Motor neuron (in vitro differentiated cells): ENCODE measurements at regions not wholly inside any gene's neighbourhood (a gene's known extent, or its start where the extent isn't known, plus 50 kb on each side); places are given as distances from the start of the nearest gene placed in this dataset.

Experiments used
- ATAC-seq, 8 experiments: fragments of 200-7000 bp; cut with Tn5 transposase; replicated peaks in 6 of 8; 2 replicates each; pipeline ENCODE4 v1.8.0; 2021; ENCODE audit warnings: mild to moderate bottlenecking in 8 of 8, moderate library complexity in 8 of 8
- H3K27ac ChIP-seq, 2 donors: fragments of 250-450 bp; sonication (Bioruptor Pico); 2 replicates each; pipeline ENCODE4 v1.9.0; 2021; ENCODE audit warnings: antibody characterized with exemption in 2 of 2, mild to moderate bottlenecking in 2 of 2, moderate library complexity in 1 of 2
- H3K4me1 ChIP-seq, 2 donors: fragments of 250-450 bp; sonication (Bioruptor Pico); replicated peaks in 1 of 2; 2 replicates each; pipeline ENCODE4 v1.6.1; 2021; ENCODE audit warnings: antibody characterized with exemption in 2 of 2, mild to moderate bottlenecking in 2 of 2, moderate library complexity in 1 of 2
- H3K4me3 ChIP-seq, 5 donors: fragments of 250-450 bp; sonication (Bioruptor Pico); 2 replicates each; pipeline ENCODE4 v1.9.0; 2021; ENCODE audit warnings: antibody characterized with exemption in 5 of 5, mild to moderate bottlenecking in 5 of 5, moderate library complexity in 4 of 5
- WGBS, 10 experiments: fragments of 450-650 bp; shearing (Covaris generic); methylation state at CpG; one replicate each; pipeline ENCODE4 v1.0.0; 2022; 5-methylcytosine and 5-hydroxymethylcytosine counted together
- in situ Hi-C, 9 experiments: fragments of 400-800 bp; cut with MboI; loops; one replicate each; pipeline ENCODE4 v1.15.0; 2021; ENCODE audit warnings: low sequenced_read_pairs in 9 of 9, low pct_unique_long_range_greater_than_20kb in 2 of 9; ENCODE audit not compliant: unreplicated experiment in 9 of 9

DNA sequence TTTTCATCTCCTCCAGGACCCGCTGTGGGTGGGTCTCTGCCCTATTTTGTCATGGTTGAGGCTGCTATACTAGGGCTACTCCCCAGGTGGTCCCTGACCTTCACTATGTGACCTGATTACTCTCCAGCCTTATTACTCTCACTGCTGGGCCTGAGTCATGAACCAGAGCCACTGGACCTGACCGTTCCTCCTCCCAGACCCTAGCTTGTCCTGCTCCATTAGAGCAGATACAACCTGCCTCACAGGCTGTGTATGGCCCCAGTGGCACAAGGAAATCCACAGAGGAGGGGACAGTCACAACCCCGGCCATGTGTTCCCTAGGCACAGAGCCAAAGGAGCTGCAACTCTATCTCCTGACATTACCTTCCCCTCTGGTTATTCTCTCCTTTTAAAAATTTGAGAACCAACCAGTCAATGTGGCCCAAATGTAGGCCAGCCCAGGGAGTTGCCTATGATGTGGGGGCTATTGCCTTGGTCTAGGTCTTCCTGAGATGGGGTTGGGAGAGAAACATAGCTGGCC is 96.0 kb upstream of the FSTL4 start:
- Histone ChIP-seq H3K27ac (no peak overlapping the region), H3K4me1 (peaks cover 0 to 6% of the 10 kb centered on the region in 2 donors), H3K4me3 (no peak overlapping the region)
- peak in 1 of 8 experiments; percentile 25 for ATAC-seq
- WGBS, 10 experiments = 0 to 80% (median 70%) methylated on average over 1 to 2 of the region's 3 CpGs; no CpG with 5 or more reads in 4 of the 10 experiments
- in situ Hi-C loops = no loop called here

GRCh38 chr5:133707629-133708028 is 95.3 kb upstream of the FSTL4 start:
- no peak overlapping the region for H3K27ac ChIP-seq
- peaks cover 0 to 10% of the 10 kb centered on the region in 2 donors for H3K4me1 ChIP-seq
- in situ Hi-C loops = no loop called here
- no peak for ATAC-seq
- WGBS, 10 experiments = 0 to 60% methylated on average over 1 of the region's 2 CpGs; no CpG with 5 or more reads in 8 of the 10 experiments
- no peak overlapping the region for H3K4me3 ChIP-seq

GRCh38 chr5:133706506-133707430 is 94.4 kb upstream of the FSTL4 start:
- in situ Hi-C loops = no loop called here
- 8 to 82% (median 71%) methylated on average over 2 to 7 of the region's 10 CpGs; no CpG with 5 or more reads in 4 of the 10 experiments for WGBS, 10 experiments
- ATAC-seq = peak in 4 of 8 experiments; percentile 32 to 92 (median 82)

DNA sequence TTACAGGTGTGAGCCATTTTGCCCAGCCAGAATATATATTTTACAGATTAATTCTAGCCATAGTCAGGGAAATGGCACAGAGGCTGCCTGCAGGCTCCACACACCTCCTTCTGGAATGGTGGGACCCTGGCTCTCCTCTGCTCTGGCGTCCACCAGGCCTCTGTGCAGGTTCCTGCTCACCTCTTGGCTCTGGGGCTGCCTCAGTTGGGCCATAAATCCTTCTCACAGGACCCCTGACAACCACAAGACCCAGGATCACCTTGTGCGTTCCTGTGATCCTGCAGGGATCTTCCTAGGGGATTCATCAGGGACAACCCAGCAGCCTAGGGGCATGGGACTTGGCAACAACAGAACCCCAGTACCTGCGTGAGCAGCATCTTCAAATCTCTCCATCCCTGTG is 93.0 kb upstream of the FSTL4 start:
- H3K4me1 ChIP-seq = peaks cover 0 to 11% of the 10 kb centered on the region in 2 donors
- no peak overlapping the region for H3K4me3 ChIP-seq
- ATAC-seq = no peak
- in situ Hi-C loops = no loop called here
- H3K27ac ChIP-seq = no peak overlapping the region
- 14 to 100% (median 60%) methylated on average over 1 of the region's 3 CpGs; no CpG with 5 or more reads in 6 of the 10 experiments for WGBS, 10 experiments

More at GRCh38 chr5:133706506-133707430, 94.4 kb upstream of the FSTL4 start:
- Histone ChIP-seq H3K4me1 (peaks cover 0 to 11% of the 10 kb centered on the region in 2 donors), H3K27ac (no peak overlapping the region), H3K4me3 (no peak overlapping the region)

DNA sequence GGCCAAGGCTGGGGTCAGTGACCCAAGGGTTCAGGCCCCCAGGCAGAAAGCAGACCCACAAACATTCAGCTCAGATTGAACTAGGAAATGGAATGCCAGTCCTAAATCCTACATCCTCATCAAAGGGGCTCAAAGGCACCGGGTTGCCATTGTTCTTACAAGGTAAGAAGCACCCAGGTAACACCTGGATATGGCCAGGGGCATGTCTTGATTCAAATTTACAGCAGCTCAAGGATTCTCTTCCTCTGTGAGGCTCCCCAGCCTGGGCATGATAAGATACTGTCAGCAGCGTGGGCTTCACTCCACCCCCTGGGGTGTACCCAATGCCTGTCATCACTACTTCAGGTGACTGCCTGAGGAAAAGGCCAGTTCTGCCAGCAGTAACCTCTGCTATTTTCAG is 92.1 kb upstream of the FSTL4 start:
- in situ Hi-C loops = no loop called here
- ATAC-seq = no peak
- peaks cover 0 to 11% of the 10 kb centered on the region in 2 donors for H3K4me1 ChIP-seq
- H3K27ac ChIP-seq = no peak overlapping the region
- WGBS, 10 experiments = 20 to 100% (median 79%) methylated on average over 1 to 2 of the region's 2 CpGs; no CpG with 5 or more reads in 5 of the 10 experiments
- no peak overlapping the region for H3K4me3 ChIP-seq

GRCh38 chr5:133703935-133704334 is 91.6 kb upstream of the FSTL4 start:
- no peak overlapping the region for H3K27ac ChIP-seq

DNA sequence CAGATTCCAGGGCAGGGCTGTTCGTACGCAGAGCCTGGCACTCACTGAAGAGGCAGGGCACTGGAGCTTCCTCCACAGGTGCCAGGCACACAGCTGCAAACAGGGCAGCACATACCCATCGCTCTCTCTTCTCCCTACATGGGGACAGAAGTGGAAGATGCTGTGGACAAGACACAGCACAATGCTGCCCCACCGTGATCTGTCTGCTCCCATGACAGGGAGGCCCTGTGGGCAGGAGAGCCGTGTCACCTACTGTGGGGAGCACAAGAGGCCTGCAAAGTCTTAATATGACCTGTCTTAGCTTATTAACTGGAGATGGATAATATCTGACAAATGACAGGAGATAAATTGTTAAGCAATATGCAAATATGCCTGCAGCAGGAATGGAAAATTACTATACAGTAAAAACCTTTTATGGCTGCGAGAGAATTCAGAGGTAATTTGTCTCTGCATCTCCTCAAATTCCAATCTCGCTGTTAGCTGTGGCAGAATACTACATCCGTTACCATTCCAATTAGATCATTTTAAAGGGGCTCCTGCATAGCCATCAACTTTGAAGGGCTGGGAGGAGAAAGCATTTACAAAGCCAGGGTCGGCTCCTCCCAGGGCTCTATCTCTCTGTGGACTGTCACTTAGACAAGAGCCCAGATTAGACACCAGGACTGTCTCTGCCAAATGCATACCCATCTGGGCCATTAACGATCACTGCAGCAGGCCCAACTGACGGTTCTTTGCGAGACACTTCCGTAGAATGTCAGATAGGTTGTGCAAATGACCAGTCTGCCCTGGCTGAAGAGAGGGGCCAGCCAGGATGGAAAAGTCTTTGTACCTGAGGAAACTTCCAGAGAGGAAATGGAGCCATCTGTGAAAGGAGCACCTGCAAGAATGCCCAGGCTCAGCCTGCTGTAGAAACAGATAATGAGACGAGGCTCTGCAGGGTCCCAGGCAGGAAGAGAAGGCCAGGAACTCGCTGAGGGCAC is 90.7 kb upstream of the FSTL4 start:
- H3K4me1 ChIP-seq = peaks cover 0 to 7% of the 10 kb centered on the region in 2 donors
- 34 to 100% (median 65%) methylated on average over 1 to 6 of the region's 15 CpGs for WGBS, 10 experiments
- no peak overlapping the region for H3K4me3 ChIP-seq
- in situ Hi-C loops = no loop called here
- peak in 5 of 8 experiments; percentile 29 to 80 (median 45) for ATAC-seq
- H3K27ac ChIP-seq = no peak overlapping the region

More at GRCh38 chr5:133703935-133704334, 91.6 kb upstream of the FSTL4 start:
- no peak for ATAC-seq
- in situ Hi-C loops = no loop called here
- Histone ChIP-seq H3K4me3 (no peak overlapping the region), H3K4me1 (peaks cover 0 to 11% of the 10 kb centered on the region in 2 donors)
- 40% methylated on average over 1 of the region's 1 CpG; no CpG with 5 or more reads in 9 of the 10 experiments for WGBS, 10 experiments

- 57 to 100% (median 72%) methylated on average over 1 to 4 of the region's 4 CpGs; no CpG with 5 or more reads in 6 of the 10 experiments for WGBS, 10 experiments
- no peak overlapping the region for H3K27ac ChIP-seq
- peaks cover 0 to 7% of the 10 kb centered on the region in 2 donors for H3K4me1 ChIP-seq
- in situ Hi-C loops = no loop called here
- H3K4me3 ChIP-seq = no peak overlapping the region
- ATAC-seq = peak in 2 of 8 experiments; percentile 15 to 36
These were observed 89.5 kb upstream of the FSTL4 start for GRCh38 chr5:133701871-133702270.

- WGBS, 10 experiments = 20 to 57% methylated on average over 1 of the region's 2 CpGs; no CpG with 5 or more reads in 8 of the 10 experiments
- peaks cover 0 to 7% of the 10 kb centered on the region in 2 donors for H3K4me1 ChIP-seq
- no peak for ATAC-seq
- H3K27ac ChIP-seq = no peak overlapping the region
- in situ Hi-C loops = no loop called here
- H3K4me3 ChIP-seq = no peak overlapping the region
These were observed 87.9 kb upstream of the FSTL4 start for GRCh38 chr5:133700251-133700650.

DNA sequence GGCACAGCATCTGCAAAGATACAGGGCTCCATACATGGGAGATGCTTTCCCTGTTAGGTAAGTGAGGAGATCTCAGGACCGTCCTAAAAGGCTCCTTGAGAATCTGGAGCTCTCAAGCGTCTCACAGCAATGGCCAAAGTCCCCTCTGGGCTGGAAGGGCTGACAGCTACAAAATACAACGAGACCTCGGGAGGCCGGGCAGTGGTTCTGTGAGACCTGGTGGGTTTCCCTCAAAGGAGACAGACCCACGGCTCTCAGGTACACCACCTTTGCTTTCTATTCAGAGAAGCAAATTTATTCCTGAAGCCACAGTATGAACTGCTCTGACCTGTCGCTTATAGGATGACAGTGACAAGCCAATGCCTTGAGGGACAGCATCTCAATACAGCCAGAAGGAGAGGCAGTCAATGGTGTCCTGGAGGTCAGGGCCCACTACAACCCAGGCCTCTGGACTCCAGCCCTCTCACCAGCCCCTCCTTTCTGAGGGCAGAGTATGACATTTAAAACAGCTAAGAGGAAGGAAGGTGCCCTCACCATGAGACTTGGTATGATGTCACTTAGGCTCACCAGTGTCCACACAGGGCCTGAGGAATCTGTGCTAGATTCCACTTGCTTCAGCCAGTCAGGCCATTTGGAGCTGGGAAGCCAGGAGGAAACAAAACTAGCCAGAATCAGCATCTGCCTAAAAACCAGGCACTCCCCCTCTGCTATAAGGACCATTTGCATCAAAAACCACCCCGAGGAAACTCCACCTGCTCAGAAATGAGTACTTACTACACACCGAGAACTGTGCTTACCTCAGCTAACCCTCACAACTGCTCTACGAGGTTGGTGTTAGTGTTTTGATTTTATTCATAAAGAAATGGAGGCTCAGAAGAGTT is 86.5 kb upstream of the FSTL4 start:
- Histone ChIP-seq H3K27ac (no peak overlapping the region), H3K4me3 (no peak overlapping the region), H3K4me1 (peaks cover 0 to 7% of the 10 kb centered on the region in 2 donors)
- WGBS, 10 experiments = 0 to 100% (median 85%) methylated on average over 1 to 8 of the region's 10 CpGs; no CpG with 5 or more reads in 1 of the 10 experiments
- ATAC-seq = no peak
- in situ Hi-C loops = no loop called here

DNA sequence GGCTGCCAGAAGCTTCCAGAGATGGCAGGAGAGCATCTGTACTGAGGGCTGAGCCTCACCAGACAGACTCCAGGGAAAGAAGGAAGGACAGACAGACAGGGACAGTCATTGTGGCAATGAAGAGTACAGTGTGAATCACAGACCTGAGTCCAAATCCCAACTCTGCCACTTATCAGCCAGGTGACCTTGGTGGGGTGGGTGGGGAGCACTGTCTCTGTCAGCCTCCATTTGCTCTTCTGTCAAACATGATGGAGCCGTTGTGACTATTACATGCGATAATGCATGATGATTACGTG is 85.9 kb upstream of the FSTL4 start:
- 73 to 92% methylated on average over 2 to 3 of the region's 3 CpGs; no CpG with 5 or more reads in 8 of the 10 experiments for WGBS, 10 experiments
- no peak for ATAC-seq
- in situ Hi-C loops = no loop called here

More for the DNA sequence above, 85.9 kb upstream of the FSTL4 start:
- H3K4me3 ChIP-seq = no peak overlapping the region
- no peak overlapping the region for H3K27ac ChIP-seq
- H3K4me1 ChIP-seq = peaks cover 0 to 4% of the 10 kb centered on the region in 2 donors
